Spleen (tissue), 3 donors: ENCODE measurements at regions not wholly inside any gene's neighbourhood (a gene's known extent, or its start where the extent isn't known, plus 50 kb on each side); places are given as distances from the start of the nearest gene placed in this dataset.

Experiments
- POLR2A ChIP-seq, 3 donors: fragments of 450-650 bp; IDR thresholded peaks; one replicate each; pipeline ENCODE4 v1.5.1; 2017; ENCODE audit warnings: antibody characterized with exemption in 3 of 3, mild to moderate bottlenecking in 1 of 3
- POLR2AphosphoS5 ChIP-seq, 3 donors: sonication (generic); formaldehyde crosslinking; IDR thresholded peaks; one replicate each; pipeline ENCODE4 v1.5.1; 2017; ENCODE audit warnings: antibody characterized with exemption in 3 of 3

DNA sequence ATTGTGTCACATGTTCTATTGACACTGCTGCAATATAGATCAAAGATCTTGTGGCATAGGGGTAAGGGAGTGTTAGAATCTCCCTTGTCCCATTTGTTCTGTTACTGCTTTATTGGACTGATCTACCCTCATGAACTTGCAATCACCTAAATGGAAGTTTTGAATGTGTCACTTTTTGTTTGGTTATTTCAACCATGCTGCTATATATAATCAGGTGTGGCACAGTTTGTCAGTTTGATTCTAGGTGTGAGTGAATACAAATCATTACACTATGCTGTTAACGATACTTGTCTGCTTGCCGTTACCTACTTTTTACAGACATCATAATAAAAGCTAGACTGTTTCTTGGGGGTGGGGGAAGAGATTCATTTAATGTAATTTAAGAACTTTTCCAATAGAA lies 82.6 kb downstream of the MAB21L3 start:
- TF ChIP-seq POLR2A (IDR thresholded peaks at IDR 0.05) (no peak), POLR2AphosphoS5 (IDR thresholded peaks at IDR 0.05) (no peak)
